ENCODE measurements at regions not wholly inside any gene's neighbourhood (a gene's known extent, or its start where the extent isn't known, plus 50 kb on each side); places are given as distances from the start of the nearest gene placed in this dataset. TPM values are rescaled to one million over a fixed set of nuclear protein-coding genes. Genes with fewer than 3 reads are reported as not detected.
"Not testable (repeated sequence)": the region's sequence is repeated elsewhere in the genome, so short reads cannot be mapped to it uniquely, and the experiment has no call there.

DNA sequence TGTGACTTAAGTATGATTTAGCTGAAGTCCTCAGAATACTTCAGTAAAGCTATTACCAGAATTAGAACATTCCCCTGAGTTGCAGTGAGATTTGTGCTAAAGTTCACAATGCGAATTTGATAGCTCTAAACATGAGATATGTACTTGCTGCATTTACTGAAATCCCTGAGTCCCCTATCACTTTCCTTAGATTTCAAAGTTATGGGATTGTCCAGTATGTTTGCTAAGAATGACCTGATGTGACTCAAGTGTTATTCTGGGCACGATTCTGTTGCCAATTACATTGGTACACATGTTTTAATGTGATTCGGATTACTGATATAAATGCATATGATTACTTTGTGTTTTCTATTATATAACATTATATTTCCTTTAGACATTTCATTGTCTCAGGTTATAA lies 91.3 kb upstream of the AMOT start:
- H3K4me1 ChIP-seq (ENCODE audit: control insufficient read depth, insufficient read depth, low read length) = no peaks in the 10 kb centered on the region
- H3K27me3 ChIP-seq (ENCODE audit: control insufficient read depth, insufficient read depth, low read length) = peaks cover 4% of the 10 kb centered on the region
- no peaks in the 10 kb centered on the region for H3K36me3 ChIP-seq (ENCODE audit: control insufficient read depth, insufficient read depth, low read length)
- no peaks in the 10 kb centered on the region for H3K9me3 ChIP-seq (ENCODE audit: control insufficient read depth, insufficient read depth, low read length)
- H3K4me3 ChIP-seq (ENCODE audit: low read depth, low read length) = no peak overlapping the region
- no peak overlapping the region for H3K27ac ChIP-seq (ENCODE audit: low read depth, low read length)
- DNase-seq (ENCODE audit: low read depth in 4 of 6, low spot score in 6 of 6) = no peak
- no CpG with 5 or more reads among the region's 3 CpGs for WGBS (ENCODE audit: insufficient coverage)

DNA sequence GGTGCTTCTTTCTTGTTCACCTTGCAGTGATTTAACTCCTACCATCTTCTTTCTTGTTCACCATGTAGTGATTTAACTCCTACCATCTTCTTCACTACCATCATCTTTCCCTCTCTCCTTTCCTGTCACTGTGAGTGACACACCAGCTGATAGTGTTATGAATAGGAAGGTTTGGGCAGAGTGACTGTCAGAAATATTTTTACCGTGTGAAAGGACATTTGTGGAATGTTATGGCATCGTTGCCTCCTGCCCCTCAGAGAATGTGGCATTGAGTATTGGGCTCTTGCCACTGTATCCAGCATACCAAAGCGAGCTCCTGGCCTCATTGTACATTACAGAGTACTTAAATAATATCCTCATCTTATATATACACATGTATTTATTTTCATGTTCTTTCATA lies 90.8 kb upstream of the AMOT start:
- Histone ChIP-seq H3K27ac (ENCODE audit: low read depth, low read length) (no peak overlapping the region), H3K36me3 (ENCODE audit: control insufficient read depth, insufficient read depth, low read length) (no peaks in the 10 kb centered on the region), H3K4me3 (ENCODE audit: low read depth, low read length) (no peak overlapping the region), H3K9me3 (ENCODE audit: control insufficient read depth, insufficient read depth, low read length) (no peaks in the 10 kb centered on the region), H3K4me1 (ENCODE audit: control insufficient read depth, insufficient read depth, low read length) (no peaks in the 10 kb centered on the region), H3K27me3 (ENCODE audit: control insufficient read depth, insufficient read depth, low read length) (peaks cover 2% of the 10 kb centered on the region)
- no CpG with 5 or more reads among the region's 3 CpGs for WGBS (ENCODE audit: insufficient coverage)
- DNase-seq (ENCODE audit: low read depth in 4 of 6, low spot score in 6 of 6) = no peak

DNA sequence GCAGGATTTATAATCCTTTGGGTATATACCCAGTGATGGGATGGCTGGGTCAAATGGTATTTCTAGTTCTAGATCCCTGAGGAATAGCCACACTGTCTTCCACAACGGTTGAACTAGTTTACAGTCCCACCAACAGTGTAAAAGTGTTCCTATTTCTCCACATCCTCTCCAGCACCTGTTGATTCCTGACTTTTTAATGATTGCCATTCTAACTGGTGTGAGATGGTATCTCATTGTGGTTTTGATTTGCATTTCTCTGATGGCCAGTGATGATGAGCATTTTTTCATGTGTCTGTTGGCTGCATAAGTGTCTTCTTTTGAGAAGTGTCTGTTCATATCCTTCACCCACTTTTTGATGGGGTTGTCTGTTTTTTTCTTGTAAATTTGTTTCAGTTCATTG lies 82.8 kb upstream of the AMOT start:
- not testable (repeated sequence) for DNase-seq (ENCODE audit: low read depth in 4 of 6, low spot score in 6 of 6); H3K27me3 ChIP-seq (ENCODE audit: control insufficient read depth, insufficient read depth, low read length); H3K4me3 ChIP-seq (ENCODE audit: low read depth, low read length); H3K4me1 ChIP-seq (ENCODE audit: control insufficient read depth, insufficient read depth, low read length); H3K27ac ChIP-seq (ENCODE audit: low read depth, low read length); H3K9me3 ChIP-seq (ENCODE audit: control insufficient read depth, insufficient read depth, low read length); H3K36me3 ChIP-seq (ENCODE audit: control insufficient read depth, insufficient read depth, low read length)
- WGBS (ENCODE audit: insufficient coverage) = no CpG with 5 or more reads among the region's 1 CpG

DNA sequence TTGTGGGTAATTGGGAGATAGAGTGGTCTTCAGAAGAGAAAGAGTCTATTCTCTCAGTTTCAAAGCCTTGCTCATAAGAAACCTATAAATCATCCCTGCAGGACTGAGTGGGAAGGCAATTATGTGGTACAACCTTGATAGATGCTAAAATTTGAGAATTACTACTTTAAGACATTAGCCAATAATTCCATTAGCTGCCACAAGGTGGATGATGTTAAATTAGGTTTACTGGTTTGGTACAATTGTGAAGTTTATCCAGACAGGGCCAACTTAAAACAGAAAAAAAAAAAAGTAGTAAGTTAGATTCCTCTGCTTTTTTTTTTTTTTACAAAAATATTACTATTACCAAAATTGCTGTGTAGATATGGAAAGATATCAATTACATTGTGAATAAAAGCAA lies 73.2 kb upstream of the AMOT start:
- no peak for DNase-seq (ENCODE audit: low read depth in 4 of 6, low spot score in 6 of 6)
- Histone ChIP-seq H3K9me3 (ENCODE audit: control insufficient read depth, insufficient read depth, low read length) (no peaks in the 10 kb centered on the region), H3K36me3 (ENCODE audit: control insufficient read depth, insufficient read depth, low read length) (no peaks in the 10 kb centered on the region), H3K27me3 (ENCODE audit: control insufficient read depth, insufficient read depth, low read length) (no peaks in the 10 kb centered on the region), H3K4me1 (ENCODE audit: control insufficient read depth, insufficient read depth, low read length) (no peaks in the 10 kb centered on the region), H3K27ac (ENCODE audit: low read depth, low read length) (no peak overlapping the region), H3K4me3 (ENCODE audit: low read depth, low read length) (no peak overlapping the region)

DNA sequence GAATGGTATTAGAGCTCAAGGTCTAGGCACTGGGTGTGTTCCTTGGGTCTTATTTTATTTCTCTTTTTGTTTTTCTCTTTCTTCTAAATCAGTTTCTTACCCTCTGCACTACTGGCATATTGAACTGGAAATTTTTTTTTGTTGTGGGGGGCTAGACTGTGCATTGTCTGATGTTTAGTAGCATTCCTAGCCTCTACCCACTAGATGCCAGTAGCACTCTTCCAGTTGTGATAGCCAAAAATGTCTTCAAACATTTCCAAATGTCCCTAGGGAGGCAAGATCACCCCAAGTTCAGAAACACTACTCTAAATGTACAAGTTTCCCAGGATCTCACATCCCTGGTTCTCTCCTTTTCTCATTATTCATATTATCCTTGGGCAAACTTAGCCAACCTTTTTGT lies 69.8 kb upstream of the AMOT start:
- no peaks in the 10 kb centered on the region for H3K4me1 ChIP-seq (ENCODE audit: control insufficient read depth, insufficient read depth, low read length)
- no peak overlapping the region for H3K27ac ChIP-seq (ENCODE audit: low read depth, low read length)
- DNase-seq (ENCODE audit: low read depth in 4 of 6, low spot score in 6 of 6) = peak in 1 of 6 donors; percentile 2
- H3K27me3 ChIP-seq (ENCODE audit: control insufficient read depth, insufficient read depth, low read length) = no peaks in the 10 kb centered on the region
- H3K9me3 ChIP-seq (ENCODE audit: control insufficient read depth, insufficient read depth, low read length) = no peaks in the 10 kb centered on the region
- no peaks in the 10 kb centered on the region for H3K36me3 ChIP-seq (ENCODE audit: control insufficient read depth, insufficient read depth, low read length)
- H3K4me3 ChIP-seq (ENCODE audit: low read depth, low read length) = no peak overlapping the region

DNA sequence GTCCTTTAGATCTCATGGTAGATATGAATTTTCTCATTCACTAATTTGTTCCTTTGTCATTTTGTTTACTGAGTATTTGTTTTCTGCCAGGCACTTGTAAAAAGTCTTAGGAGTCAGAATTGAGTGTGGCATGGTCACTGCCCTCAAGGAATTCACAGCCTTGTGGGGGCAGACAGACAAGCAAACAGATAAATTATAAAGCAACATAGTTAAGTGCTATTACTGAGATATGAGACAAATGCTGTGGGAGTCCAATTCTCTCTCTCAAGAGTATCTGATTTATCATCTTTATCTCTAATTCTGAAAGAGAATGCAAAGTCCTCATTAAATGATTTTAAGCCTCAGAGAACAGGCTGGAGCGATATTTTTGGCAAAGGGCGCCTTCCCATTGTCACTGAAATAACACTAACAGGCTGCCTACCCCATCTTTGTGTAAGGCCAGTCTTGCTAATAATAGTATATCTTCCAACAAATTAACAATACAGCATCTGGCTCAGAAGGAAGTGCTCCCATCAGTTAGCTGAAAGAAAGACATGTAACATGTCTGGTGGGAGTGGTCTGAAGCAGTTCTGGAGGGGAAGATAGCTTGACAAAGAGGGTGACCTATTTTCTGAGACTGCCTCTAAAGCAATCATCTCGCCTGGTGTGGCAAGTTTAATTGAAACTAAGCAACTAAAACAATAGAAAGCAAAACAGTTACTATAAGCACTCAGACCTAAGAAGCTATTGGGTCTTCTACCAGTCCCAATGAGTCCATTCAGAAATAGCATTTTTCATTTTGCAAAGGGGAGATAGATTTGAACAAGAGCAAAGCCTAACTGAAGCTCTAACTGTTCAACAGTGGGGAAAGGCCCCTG lies 61.5 kb upstream of the AMOT start:
- Histone ChIP-seq H3K4me1 (ENCODE audit: control insufficient read depth, insufficient read depth, low read length) (no peaks in the 10 kb centered on the region), H3K27ac (ENCODE audit: low read depth, low read length) (no peak overlapping the region), H3K4me3 (ENCODE audit: low read depth, low read length) (no peak overlapping the region), H3K27me3 (ENCODE audit: control insufficient read depth, insufficient read depth, low read length) (no peaks in the 10 kb centered on the region), H3K36me3 (ENCODE audit: control insufficient read depth, insufficient read depth, low read length) (no peaks in the 10 kb centered on the region), H3K9me3 (ENCODE audit: control insufficient read depth, insufficient read depth, low read length) (no peaks in the 10 kb centered on the region)
- peak in 2 of 6 donors; percentile 6 to 7 for DNase-seq (ENCODE audit: low read depth in 4 of 6, low spot score in 6 of 6)
- no CpG with 5 or more reads among the region's 3 CpGs for WGBS (ENCODE audit: insufficient coverage)

DNA sequence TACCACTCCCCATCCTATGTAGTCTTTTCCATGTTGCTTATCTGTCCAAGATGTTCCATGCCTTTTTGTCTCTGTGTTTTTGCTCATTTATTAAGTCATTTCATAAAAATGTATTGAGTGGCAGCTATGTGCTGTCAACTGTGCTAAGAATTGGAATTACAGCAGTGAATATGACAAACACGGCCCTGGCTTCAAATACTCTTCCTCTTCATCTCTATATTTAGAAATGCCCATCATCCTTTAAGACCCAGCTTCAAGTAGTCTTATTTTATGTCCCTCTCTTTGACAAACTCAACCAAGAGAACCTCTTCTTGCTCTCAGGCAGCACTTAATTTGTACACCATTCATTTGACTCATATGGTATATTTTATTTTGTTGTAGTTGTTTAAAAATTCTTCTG lies 55.4 kb upstream of the AMOT start:
- Histone ChIP-seq H3K4me3 (ENCODE audit: low read depth, low read length) (no peak overlapping the region), H3K4me1 (ENCODE audit: control insufficient read depth, insufficient read depth, low read length) (no peaks in the 10 kb centered on the region), H3K27ac (ENCODE audit: low read depth, low read length) (no peak overlapping the region), H3K36me3 (ENCODE audit: control insufficient read depth, insufficient read depth, low read length) (no peaks in the 10 kb centered on the region), H3K9me3 (ENCODE audit: control insufficient read depth, insufficient read depth, low read length) (no peaks in the 10 kb centered on the region), H3K27me3 (ENCODE audit: control insufficient read depth, insufficient read depth, low read length) (peaks cover 6% of the 10 kb centered on the region)
- no peak for DNase-seq (ENCODE audit: low read depth in 4 of 6, low spot score in 6 of 6)
- no CpG with 5 or more reads among the region's 1 CpG for WGBS (ENCODE audit: insufficient coverage)

Small RNAs in the stretch of these regions (small RNA-seq; reads per million reads assigned to genes)
- gene AL031183.1 (ENCODE audit: low replicate concordance) = not detected
- 0.06 reads per million for gene RF00012 (ENCODE audit: low replicate concordance)
- 0.30 reads per million, percentile 28 among the genes with 10 or more reads in this experiment for gene RF00088 (ENCODE audit: low replicate concordance)
- gene RN7SL93P (ENCODE audit: low replicate concordance) = not detected
- gene RNU1-57P (ENCODE audit: low replicate concordance) = not detected
- not detected for gene RNU6-1015P (ENCODE audit: low replicate concordance)

All from spinal cord (tissue), 10 donors.